B cell (primary cell): ENCODE measurements at regions not wholly inside any gene's neighbourhood (a gene's known extent, or its start where the extent isn't known, plus 50 kb on each side); places are given as distances from the start of the nearest gene placed in this dataset.

Experiments used
- CTCF ChIP-seq: fragments of 200-600 bp; IDR thresholded peaks from one replicate; pipeline ENCODE4 v1.8.0; 2022; ENCODE audit warnings: antibody characterized with exemption, mild to moderate bottlenecking
- EZH2 ChIP-seq: IDR thresholded peaks from 2 replicates; pipeline ENCODE4 v1.6.1; 2012; ENCODE audit warnings: borderline replicate concordance, low read depth, mild to moderate bottlenecking, moderate library complexity, low read length; ENCODE audit not compliant: insufficient read depth, poor library complexity, severe bottlenecking

GRCh38 chr7:35505066-35505465, 189.9 kb downstream of the HERPUD2 start:
- TF ChIP-seq CTCF, result no peak
- TF ChIP-seq EZH2, result no peak
